Stimulated activated CD4-positive, alpha-beta T cell treated with anti-CD3 and anti-CD28 coated beads, TNF-alpha, amount 100 ng/mL, for 24 hours (primary cell): ENCODE measurements at regions not wholly inside any gene's neighbourhood (a gene's known extent, or its start where the extent isn't known, plus 50 kb on each side); places are given as distances from the start of the nearest gene placed in this dataset.
"Not testable (repeated sequence)": the region's sequence is repeated elsewhere in the genome, so short reads cannot be mapped to it uniquely, and the experiment has no call there.

Source experiments
- DNase-seq, 3 experiments: peaks; one replicate each; pipeline ENCODE4 v3.0.0-alpha.2; 2020; ENCODE audit warnings: low read depth in 3 of 3

- DNase-seq, result no peak
These were observed 482.2 kb upstream of the ST8SIA4 start for GRCh38 chr5:101385276-101385675.

DNA sequence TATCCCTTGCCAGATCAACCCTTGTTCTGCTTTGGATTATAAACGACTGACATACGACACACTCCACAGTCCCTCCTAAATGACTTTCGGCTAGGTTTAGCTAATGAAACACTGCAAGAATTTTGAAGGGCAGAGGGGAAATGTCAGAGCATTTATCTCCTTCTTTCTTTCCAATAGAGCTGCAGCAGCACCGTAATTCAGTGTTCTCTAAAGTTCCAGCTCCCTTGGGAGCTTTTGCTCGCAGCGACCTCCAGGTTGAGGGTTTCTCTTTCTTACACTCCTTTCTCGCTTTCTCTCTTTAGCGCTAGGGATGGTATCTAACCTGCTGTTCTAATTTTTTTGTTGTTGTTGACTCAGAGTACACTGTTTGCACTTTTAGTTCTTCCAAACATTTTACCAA lies 467.1 kb upstream of the ST8SIA4 start:
- DNase-seq, result no peak

GRCh38 chr5:101364469-101364868 lies 461.4 kb upstream of the ST8SIA4 start:
- DNase-seq, result no peak

DNA sequence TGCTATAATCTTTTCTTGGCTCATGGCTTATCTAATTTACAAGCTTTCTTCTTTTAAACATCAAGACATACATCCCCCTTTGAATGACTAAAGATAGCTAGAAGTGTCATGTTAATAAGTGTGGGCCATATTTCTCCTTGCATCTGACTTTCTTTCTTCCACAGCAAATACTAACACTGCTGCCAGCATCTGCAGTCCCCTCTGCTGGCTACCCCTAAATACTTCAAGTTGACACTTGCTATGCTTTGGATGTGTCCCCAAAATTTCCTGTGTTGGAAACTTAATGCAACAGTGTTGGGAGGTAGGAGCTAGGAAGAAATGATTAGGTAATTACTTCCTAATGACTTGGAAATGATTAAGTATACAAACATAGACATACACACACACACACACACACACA lies 459.0 kb upstream of the ST8SIA4 start:
- no peak for DNase-seq

GRCh38 chr5:101346906-101347305 lies 443.8 kb upstream of the ST8SIA4 start:
- DNase-seq, result no peak

GRCh38 chr5:101346447-101346846 lies 443.4 kb upstream of the ST8SIA4 start:
- DNase-seq, result no peak

DNA sequence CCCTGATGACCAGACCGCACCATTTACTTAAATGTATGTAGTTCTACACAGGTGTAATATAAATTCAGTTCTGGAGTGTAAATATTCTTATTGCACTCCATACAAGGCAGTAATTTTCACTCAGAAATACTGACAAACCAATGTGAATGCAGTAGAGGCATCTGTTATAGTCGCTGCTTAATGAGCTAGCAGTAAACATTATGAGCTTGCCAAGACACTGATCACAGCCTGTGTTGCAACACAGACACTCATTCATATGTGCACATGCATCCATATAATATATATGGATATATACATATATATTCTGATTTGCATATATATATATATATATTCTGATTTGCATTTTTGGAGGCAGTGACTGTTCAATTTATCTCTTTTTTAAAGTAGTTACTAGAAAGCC lies 435.1 kb upstream of the ST8SIA4 start:
- no peak for DNase-seq

DNA sequence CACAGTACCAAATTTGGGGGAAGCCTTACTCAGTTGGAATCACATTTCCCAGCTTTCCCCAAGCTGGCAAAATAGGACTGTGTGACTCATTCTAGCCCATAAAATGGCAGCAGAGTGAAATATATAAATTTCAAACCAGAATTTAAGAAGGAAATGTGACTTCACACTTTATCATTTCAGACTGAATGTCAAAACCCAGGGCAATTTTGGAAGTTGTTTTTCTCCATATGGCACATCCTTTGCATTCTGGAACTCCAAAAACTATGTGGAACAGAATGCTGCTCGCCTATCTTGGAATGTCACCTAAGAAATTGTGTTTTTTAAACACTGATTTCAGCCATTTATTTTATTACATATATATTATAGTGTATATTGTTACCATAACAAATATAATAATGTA lies 424.7 kb upstream of the ST8SIA4 start:
- no peak for DNase-seq

- DNase-seq, result no peak
These were observed 423.7 kb upstream of the ST8SIA4 start for GRCh38 chr5:101326766-101327165.

DNA sequence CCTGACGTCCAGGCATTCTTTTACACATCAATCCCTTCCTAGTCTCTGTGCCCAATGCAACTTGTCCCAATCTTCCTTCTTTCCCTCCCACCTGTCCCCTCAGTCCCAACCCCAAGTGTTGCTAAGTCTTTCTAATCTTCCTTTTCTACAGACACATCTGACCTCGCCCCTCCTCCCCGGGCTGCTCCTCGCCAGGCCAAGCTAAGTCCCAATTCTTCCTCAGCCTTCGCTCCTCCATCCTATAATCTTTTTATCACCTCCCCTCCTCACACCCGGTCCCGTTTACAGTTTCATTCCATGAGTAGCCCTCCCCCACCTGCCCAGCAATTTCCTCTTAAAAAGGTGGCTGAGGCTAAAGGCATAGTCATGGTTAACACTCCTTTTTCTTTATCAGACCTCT lies 413.3 kb upstream of the ST8SIA4 start:
- DNase-seq, result not testable (repeated sequence)

- no peak for DNase-seq
These were observed 403.5 kb upstream of the ST8SIA4 start for GRCh38 chr5:101306391-101307137.

DNA sequence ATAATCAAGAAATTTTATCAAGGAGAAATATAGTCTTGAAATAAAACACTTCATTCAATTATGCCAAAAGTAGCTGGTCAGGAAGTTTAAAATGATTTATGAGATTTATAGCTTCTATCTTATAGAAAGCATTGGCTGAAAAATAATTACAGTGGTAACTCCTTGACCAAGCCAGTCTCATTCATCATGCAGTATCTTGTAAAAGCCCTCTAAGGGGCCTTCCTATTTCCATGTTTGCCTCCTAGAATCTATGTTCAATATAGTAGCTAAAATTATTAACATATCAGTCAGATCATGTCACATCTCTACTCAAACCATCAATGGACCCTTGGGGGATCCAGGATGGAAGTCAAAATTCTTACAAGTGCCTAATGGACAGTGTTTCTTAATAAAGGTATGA lies 393.4 kb upstream of the ST8SIA4 start:
- no peak for DNase-seq

DNA sequence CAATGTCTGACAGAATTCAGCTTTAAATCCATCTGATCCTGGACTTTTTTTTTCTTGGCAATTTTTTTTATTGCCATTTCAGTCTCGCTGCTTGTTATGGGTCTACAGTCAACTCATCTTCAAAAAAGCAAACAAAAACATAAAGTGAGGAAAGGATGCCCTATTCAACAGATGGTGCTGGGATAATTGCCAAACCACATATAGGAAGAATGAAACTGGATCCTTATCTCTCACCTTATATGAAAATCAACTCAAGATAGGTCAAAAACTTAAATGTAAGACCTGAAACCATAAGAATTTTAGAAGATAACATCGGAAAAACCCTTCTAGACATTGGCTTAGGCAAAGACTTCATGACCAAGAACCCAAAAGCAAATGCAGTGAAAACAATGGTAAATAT lies 389.1 kb upstream of the ST8SIA4 start:
- no peak for DNase-seq

- not testable (repeated sequence) for DNase-seq
These were observed 387.7 kb upstream of the ST8SIA4 start for GRCh38 chr5:101290761-101291160.

GRCh38 chr5:101288633-101289032 lies 385.6 kb upstream of the ST8SIA4 start:
- no peak for DNase-seq

- DNase-seq, result no peak
These were observed 381.8 kb upstream of the ST8SIA4 start for GRCh38 chr5:101284736-101285375.

GRCh38 chr5:101283938-101284337 lies 380.9 kb upstream of the ST8SIA4 start:
- DNase-seq, result not testable (repeated sequence)

DNA sequence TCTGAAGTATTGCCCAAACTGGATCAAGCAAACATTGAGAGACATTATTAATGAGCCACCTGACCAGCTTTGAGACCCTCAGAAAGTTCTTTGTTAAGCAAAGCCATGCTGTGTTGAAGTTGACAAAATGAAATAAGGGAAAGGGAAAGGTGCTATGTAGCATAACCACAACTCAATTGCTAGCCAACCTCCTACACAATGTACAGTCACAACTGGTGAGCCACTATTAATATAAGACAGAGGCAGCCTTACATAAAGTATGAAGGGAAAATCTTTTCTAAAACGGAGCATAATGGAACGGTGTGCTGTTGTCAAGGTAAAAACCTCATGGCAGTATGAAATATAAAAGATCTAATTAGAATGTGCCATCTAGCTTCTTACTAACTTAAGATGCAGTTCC lies 375.8 kb upstream of the ST8SIA4 start:
- no peak for DNase-seq

GRCh38 chr5:101278011-101278687 lies 375.1 kb upstream of the ST8SIA4 start:
- no peak for DNase-seq

DNA sequence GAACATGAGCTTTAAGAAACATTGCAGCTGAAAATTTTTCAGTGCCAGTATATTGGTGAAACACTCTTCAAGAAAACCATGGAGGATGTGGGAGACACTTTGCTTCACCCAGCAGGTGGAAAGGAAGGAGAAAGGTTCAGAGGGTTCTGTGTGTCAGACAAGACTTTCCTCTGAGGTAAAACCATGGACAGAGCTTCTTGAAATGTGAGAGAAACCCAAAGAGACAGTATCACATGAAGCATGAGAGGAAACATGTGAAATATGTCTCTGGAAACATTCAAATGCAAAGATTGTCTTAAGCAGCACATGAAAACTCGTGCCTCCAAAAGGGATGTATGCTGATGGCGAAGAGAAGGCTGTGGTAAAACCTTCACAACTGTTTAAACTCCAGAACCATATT lies 368.9 kb upstream of the ST8SIA4 start:
- no peak for DNase-seq

DNA sequence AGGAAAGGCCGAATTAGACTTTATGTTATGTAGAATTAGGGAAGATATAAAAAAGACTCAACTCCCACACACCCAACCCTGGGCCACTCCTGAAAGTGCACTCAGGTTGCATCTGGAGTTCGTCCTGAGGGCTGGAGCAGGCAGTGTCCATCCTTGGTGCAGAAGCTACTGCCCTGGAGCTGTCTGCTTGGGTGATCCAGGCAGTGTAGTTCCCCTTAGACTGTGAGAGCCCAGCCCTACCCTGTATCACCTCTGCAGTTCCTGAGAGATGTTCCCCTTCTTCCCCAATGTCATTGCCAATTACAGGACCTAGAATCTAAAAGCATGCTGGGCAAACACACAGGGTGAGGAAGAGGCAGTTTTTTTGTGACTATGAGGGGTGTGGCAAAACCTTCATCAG lies 368.3 kb upstream of the ST8SIA4 start:
- no peak for DNase-seq

- DNase-seq, result no peak
These were observed 357.8 kb upstream of the ST8SIA4 start for GRCh38 chr5:101260857-101261256.

DNA sequence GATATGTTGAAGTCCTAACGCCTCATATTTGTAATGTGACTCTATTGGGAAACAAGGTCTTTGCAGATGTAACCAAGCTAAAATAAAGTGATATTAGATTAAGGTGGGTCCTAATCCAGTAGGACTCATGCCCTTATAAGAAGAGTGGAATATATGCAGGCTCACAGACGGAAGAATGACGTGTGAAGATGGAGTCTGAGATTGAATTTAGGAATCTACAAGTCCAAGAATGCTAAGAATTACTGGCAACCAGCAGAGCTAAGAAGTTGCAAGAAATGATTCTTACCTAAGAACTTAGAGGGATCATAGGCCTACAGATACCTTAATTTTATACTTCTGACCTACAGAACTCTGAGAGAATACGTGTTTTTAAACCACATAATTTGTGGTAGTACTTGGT lies 350.0 kb upstream of the ST8SIA4 start:
- DNase-seq, result no peak
